Adrenal gland (tissue), 5 donors: ENCODE measurements at regions not wholly inside any gene's neighbourhood (a gene's known extent, or its start where the extent isn't known, plus 50 kb on each side); places are given as distances from the start of the nearest gene placed in this dataset.

ENCODE experiments used
- CTCF ChIP-seq, 6 experiments: fragments of 450-650 bp in 4 of 6; fragments of 200-600 bp in 2 of 6; sonication (generic) in 1 of 6; IDR thresholded peaks; 1 replicate in 5 of 6; 2 replicates in 1 of 6; pipeline versions ENCODE4 v1.5.1 to v1.8.0; 2016 to 2021; ENCODE audit warnings: antibody characterized with exemption in 6 of 6, mild to moderate bottlenecking in 2 of 6, moderate library complexity in 1 of 6
- POLR2A ChIP-seq, 2 donors: fragments of 450-650 bp; IDR thresholded peaks; one replicate each; pipeline ENCODE4 v1.6.1; 2017; ENCODE audit warnings: antibody characterized with exemption in 2 of 2, mild to moderate bottlenecking in 2 of 2, moderate library complexity in 1 of 2
- donor health status: DM: no; HTN: no; CAD: no.

GRCh38 chr3:127037971-127038446 lies 55.1 kb downstream of the PLXNA1 start:
- no peak for TF ChIP-seq CTCF (IDR thresholded peaks at IDR 0.05)
- TF ChIP-seq POLR2A (IDR thresholded peaks at IDR 0.05), result no peak
